ENCODE measurements at regions not wholly inside any gene's neighbourhood (a gene's known extent, or its start where the extent isn't known, plus 50 kb on each side); places are given as distances from the start of the nearest gene placed in this dataset.

DNA sequence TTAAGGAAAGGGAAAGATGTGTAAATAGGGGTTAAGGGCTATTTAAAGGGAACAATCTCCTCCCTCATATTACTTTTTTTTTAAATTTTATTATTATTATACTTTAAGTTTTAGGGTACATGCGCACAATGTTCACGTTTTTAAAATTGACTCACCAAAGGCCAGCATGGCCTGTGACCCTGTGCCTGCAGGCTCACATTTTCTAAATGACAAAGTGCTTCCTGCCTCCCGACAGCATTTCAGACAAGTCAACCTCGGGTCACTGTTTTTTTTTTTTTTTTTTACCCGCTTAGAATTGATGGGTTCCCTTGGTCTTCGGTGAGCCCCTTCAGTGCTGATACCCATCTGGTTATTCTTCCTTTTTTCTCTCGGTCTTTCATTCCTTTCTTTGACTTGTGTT, 70.4 kb upstream of the SCAF4 start:
- TF ChIP-seq, protein P1, sequence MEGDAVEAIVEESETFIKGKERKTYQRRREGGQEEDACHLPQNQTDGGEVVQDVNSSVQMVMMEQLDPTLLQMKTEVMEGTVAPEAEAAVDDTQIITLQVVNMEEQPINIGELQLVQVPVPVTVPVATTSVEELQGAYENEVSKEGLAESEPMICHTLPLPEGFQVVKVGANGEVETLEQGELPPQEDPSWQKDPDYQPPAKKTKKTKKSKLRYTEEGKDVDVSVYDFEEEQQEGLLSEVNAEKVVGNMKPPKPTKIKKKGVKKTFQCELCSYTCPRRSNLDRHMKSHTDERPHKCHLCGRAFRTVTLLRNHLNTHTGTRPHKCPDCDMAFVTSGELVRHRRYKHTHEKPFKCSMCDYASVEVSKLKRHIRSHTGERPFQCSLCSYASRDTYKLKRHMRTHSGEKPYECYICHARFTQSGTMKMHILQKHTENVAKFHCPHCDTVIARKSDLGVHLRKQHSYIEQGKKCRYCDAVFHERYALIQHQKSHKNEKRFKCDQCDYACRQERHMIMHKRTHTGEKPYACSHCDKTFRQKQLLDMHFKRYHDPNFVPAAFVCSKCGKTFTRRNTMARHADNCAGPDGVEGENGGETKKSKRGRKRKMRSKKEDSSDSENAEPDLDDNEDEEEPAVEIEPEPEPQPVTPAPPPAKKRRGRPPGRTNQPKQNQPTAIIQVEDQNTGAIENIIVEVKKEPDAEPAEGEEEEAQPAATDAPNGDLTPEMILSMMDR (conservative IDR thresholded peaks at IDR 0.05; ENCODE audit: low read depth, low read length): no peak
- no peak for TF ChIP-seq EZH2 (IDR thresholded peaks at IDR 0.05; ENCODE audit: low read length, unreplicated experiment)
- TF ChIP-seq EZH2phosphoT487 (IDR thresholded peaks at IDR 0.05; ENCODE audit: borderline replicate concordance, low read length): no peak

Measured in PC-3 (cell line).